ENCODE measurements at regions not wholly inside any gene's neighbourhood (a gene's known extent, or its start where the extent isn't known, plus 50 kb on each side); places are given as distances from the start of the nearest gene placed in this dataset.
"Not testable (repeated sequence)": the region's sequence is repeated elsewhere in the genome, so short reads cannot be mapped to it uniquely, and the experiment has no call there.

- DNase-seq = no peak
These were observed 52.7 kb upstream of the SERBP1 start for GRCh38 chr1:67482733-67483482.

GRCh38 chr1:67484492-67484891 lies 54.3 kb upstream of the SERBP1 start:
- no peak for DNase-seq

GRCh38 chr1:67485046-67485811 lies 55.0 kb upstream of the SERBP1 start:
- DNase-seq = no peak

GRCh38 chr1:67489643-67490042 lies 59.4 kb upstream of the SERBP1 start:
- no peak for DNase-seq

- no peak for DNase-seq
These were observed 61.1 kb upstream of the SERBP1 start for GRCh38 chr1:67491280-67491679.

- DNase-seq = no peak
These were observed 62.9 kb upstream of the SERBP1 start for GRCh38 chr1:67493148-67493547.

- no peak for DNase-seq
These were observed 65.1 kb upstream of the SERBP1 start for GRCh38 chr1:67495327-67495726.

- DNase-seq = no peak
These were observed 66.1 kb upstream of the SERBP1 start for GRCh38 chr1:67496329-67496728.

- peak; percentile 65 to 95 for DNase-seq
These were observed 70.3 kb upstream of the SERBP1 start for GRCh38 chr1:67500413-67500959.

GRCh38 chr1:67503974-67504373 lies 73.8 kb upstream of the SERBP1 start:
- no peak for DNase-seq

GRCh38 chr1:67513392-67514294 lies 83.4 kb upstream of the SERBP1 start:
- not testable (repeated sequence) for DNase-seq

GRCh38 chr1:67514300-67514699 lies 84.1 kb upstream of the SERBP1 start:
- no peak for DNase-seq

- no peak for DNase-seq
These were observed 84.6 kb upstream of the SERBP1 start for GRCh38 chr1:67514786-67515185.

GRCh38 chr1:67515324-67516080 lies 85.3 kb upstream of the SERBP1 start:
- DNase-seq = no peak

GRCh38 chr1:67517046-67517445 lies 86.8 kb upstream of the SERBP1 start:
- DNase-seq = peak; percentile 16 to 21

- no peak for DNase-seq
These were observed 91.8 kb upstream of the SERBP1 start for GRCh38 chr1:67522001-67522441.

GRCh38 chr1:67522793-67523192 lies 92.6 kb upstream of the SERBP1 start:
- no peak for DNase-seq

GRCh38 chr1:67524143-67525052 lies 94.2 kb upstream of the SERBP1 start:
- DNase-seq = peak; percentile 40 to 64

- no peak for DNase-seq
These were observed 95.0 kb upstream of the SERBP1 start for GRCh38 chr1:67525053-67525760.

- no peak for DNase-seq
These were observed 97.9 kb upstream of the SERBP1 start for GRCh38 chr1:67528141-67528540.
